ENCODE measurements at regions not wholly inside any gene's neighbourhood (a gene's known extent, or its start where the extent isn't known, plus 50 kb on each side); places are given as distances from the start of the nearest gene placed in this dataset.

DNA sequence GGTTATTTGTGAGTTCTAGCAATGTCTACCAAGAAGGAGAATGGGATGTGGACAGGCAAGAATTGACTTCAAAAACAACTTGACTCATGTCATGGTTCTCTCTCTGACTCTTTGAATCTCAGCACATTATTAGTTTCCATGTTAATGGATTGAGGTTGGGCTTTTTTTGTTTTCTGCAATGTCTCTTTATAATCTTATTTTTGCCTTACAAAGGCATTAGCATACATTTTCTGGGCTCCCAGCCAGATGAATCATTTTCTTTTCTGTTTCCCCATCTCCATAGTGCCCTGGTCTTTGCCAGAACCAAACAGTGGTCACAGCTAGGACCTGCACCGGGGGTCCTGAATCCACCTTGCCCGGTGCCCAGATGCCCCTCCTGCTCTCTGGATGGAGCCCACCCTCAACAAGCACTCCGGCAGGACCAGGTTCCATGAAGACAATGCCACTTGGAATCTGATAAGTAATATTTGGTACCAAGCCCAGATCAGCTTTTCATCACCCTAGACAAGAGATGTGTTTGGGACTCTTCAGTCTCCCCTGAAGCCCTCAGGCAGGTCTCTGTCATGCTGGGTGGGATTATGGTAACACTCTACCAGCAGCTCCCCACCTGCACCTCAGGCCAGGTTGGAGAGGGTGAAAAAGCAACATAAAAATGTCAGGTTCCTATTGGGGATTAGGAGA is 266.7 kb upstream of the SULF2 start:
- H3K36me3 Mint-ChIP-seq = no peaks in the 10 kb centered on the region
- H3K27ac ChIP-seq (ENCODE audit: low read depth in 1 of 2, low read length in 2 of 2) = no peak overlapping the region
- H3K27me3 ChIP-seq (ENCODE audit: control insufficient read depth in 2 of 2, insufficient read depth in 2 of 2, low read length in 2 of 2) = peaks cover 0 to 6% of the 10 kb centered on the region in 2 donors
- no peak for DNase-seq
- no peak overlapping the region for H3K4me3 Mint-ChIP-seq
- H3K9me3 Mint-ChIP-seq = peaks cover 0 to 12% (median 6%) of the 10 kb centered on the region in 7 donors
- H3K9ac ChIP-seq (ENCODE audit: insufficient read depth, low read length, poor library complexity, severe bottlenecking) = no peak overlapping the region
- H3K36me3 ChIP-seq (replicated peaks in 1 of 2; ENCODE audit: control insufficient read depth in 1 of 2, insufficient read depth in 2 of 2, low read length in 2 of 2) = no peaks in the 10 kb centered on the region
- intact Hi-C loops (cut with micrococcal nuclease) = no loop called here
- no peaks in the 10 kb centered on the region for H3K4me1 ChIP-seq (ENCODE audit: control insufficient read depth in 1 of 2, insufficient read depth in 2 of 2, low read length in 2 of 2)
- H3K4me1 Mint-ChIP-seq = no peaks in the 10 kb centered on the region
- H3K4me3 ChIP-seq (replicated peaks in 1 of 3; ENCODE audit: low read depth in 2 of 3, low read length in 3 of 3) = no peak overlapping the region
- TF ChIP-seq, protein P1, sequence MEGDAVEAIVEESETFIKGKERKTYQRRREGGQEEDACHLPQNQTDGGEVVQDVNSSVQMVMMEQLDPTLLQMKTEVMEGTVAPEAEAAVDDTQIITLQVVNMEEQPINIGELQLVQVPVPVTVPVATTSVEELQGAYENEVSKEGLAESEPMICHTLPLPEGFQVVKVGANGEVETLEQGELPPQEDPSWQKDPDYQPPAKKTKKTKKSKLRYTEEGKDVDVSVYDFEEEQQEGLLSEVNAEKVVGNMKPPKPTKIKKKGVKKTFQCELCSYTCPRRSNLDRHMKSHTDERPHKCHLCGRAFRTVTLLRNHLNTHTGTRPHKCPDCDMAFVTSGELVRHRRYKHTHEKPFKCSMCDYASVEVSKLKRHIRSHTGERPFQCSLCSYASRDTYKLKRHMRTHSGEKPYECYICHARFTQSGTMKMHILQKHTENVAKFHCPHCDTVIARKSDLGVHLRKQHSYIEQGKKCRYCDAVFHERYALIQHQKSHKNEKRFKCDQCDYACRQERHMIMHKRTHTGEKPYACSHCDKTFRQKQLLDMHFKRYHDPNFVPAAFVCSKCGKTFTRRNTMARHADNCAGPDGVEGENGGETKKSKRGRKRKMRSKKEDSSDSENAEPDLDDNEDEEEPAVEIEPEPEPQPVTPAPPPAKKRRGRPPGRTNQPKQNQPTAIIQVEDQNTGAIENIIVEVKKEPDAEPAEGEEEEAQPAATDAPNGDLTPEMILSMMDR (IDR thresholded peaks at IDR 0.05) = no peak
- H3K4me2 ChIP-seq (replicated peaks; ENCODE audit: extremely low read depth, low read length, poor library complexity, severe bottlenecking) = no peak overlapping the region
- no peaks in the 10 kb centered on the region for H4K20me1 ChIP-seq (ENCODE audit: insufficient read depth, low read length)
- H3K27me3 Mint-ChIP-seq (ENCODE audit: low read depth in 3 of 3) = peaks cover 9 to 10% (median 10%) of the 10 kb centered on the region in 3 donors
- H3K79me2 ChIP-seq (ENCODE audit: insufficient read depth, low read length) = no peaks in the 10 kb centered on the region
- WGBS (ENCODE audit: insufficient coverage) = no CpG with 5 or more reads among the region's 3 CpGs
- no peak overlapping the region for H3K27ac Mint-ChIP-seq
- no peaks in the 10 kb centered on the region for H3K9me3 ChIP-seq (replicated peaks in 1 of 2; ENCODE audit: control insufficient read depth in 1 of 2, insufficient read depth in 1 of 2, low read length in 2 of 2)
- H2AFZ ChIP-seq (ENCODE audit: insufficient read depth, low read depth, low read length, poor library complexity, severe bottlenecking) = no peak overlapping the region

DNA sequence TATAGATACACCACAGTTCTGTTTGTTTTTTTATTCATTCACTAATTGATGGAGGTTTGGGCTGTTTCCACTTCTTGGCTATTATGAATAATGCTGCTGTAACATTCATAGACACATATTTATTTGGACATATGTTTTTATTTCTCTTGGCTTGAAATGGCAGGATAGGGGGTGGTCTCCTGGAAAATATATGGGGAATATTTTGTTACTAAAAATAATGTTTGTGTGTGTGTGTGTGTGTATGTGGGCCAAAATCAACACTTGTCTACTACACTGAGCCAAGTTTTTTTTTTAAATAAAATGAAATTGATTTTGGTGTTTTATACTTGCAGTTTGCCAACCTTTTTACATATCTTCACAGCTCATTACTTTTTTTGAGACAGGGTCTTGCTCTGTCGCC is 264.4 kb upstream of the SULF2 start:
- H3K79me2 ChIP-seq (ENCODE audit: insufficient read depth, low read length) = no peaks in the 10 kb centered on the region
- no peaks in the 10 kb centered on the region for H3K4me1 ChIP-seq (ENCODE audit: control insufficient read depth in 1 of 2, insufficient read depth in 2 of 2, low read length in 2 of 2)
- H3K36me3 Mint-ChIP-seq = no peaks in the 10 kb centered on the region
- no peak overlapping the region for H3K9ac ChIP-seq (ENCODE audit: insufficient read depth, low read length, poor library complexity, severe bottlenecking)
- WGBS (ENCODE audit: insufficient coverage) = 80% methylated on average over 1 of the region's 1 CpG
- H3K4me3 ChIP-seq (replicated peaks in 1 of 3; ENCODE audit: low read depth in 2 of 3, low read length in 3 of 3) = no peak overlapping the region
- no peaks in the 10 kb centered on the region for H3K9me3 ChIP-seq (replicated peaks in 1 of 2; ENCODE audit: control insufficient read depth in 1 of 2, insufficient read depth in 1 of 2, low read length in 2 of 2)
- intact Hi-C loops (cut with micrococcal nuclease) = no loop called here
- H3K27me3 ChIP-seq (ENCODE audit: control insufficient read depth in 2 of 2, insufficient read depth in 2 of 2, low read length in 2 of 2) = peaks cover 0 to 6% of the 10 kb centered on the region in 2 donors
- H3K36me3 ChIP-seq (replicated peaks in 1 of 2; ENCODE audit: control insufficient read depth in 1 of 2, insufficient read depth in 2 of 2, low read length in 2 of 2) = no peaks in the 10 kb centered on the region
- H2AFZ ChIP-seq (ENCODE audit: insufficient read depth, low read depth, low read length, poor library complexity, severe bottlenecking) = no peak overlapping the region
- H3K27ac Mint-ChIP-seq = no peak overlapping the region
- TF ChIP-seq, protein P1 (IDR thresholded peaks at IDR 0.05) = no peak
- H3K27me3 Mint-ChIP-seq (ENCODE audit: low read depth in 3 of 3) = peaks cover 6 to 14% (median 13%) of the 10 kb centered on the region in 3 donors
- peaks cover 0 to 14% (median 6%) of the 10 kb centered on the region in 7 donors for H3K9me3 Mint-ChIP-seq
- H3K4me3 Mint-ChIP-seq = no peak overlapping the region
- DNase-seq = no peak
- no peaks in the 10 kb centered on the region for H4K20me1 ChIP-seq (ENCODE audit: insufficient read depth, low read length)
- no peak overlapping the region for H3K27ac ChIP-seq (ENCODE audit: low read depth in 1 of 2, low read length in 2 of 2)
- H3K4me2 ChIP-seq (replicated peaks; ENCODE audit: extremely low read depth, low read length, poor library complexity, severe bottlenecking) = no peak overlapping the region
- no peaks in the 10 kb centered on the region for H3K4me1 Mint-ChIP-seq

Measured in CD14-positive monocyte (primary cell).